GM12878 (cell line): ENCODE measurements at regions not wholly inside any gene's neighbourhood (a gene's known extent, or its start where the extent isn't known, plus 50 kb on each side); places are given as distances from the start of the nearest gene placed in this dataset.

ENCODE experiments used
- BCL3 ChIP-seq: IDR thresholded peaks from 2 replicates; pipeline ENCODE4 v1.6.1; 2011; ENCODE audit warnings: borderline replicate concordance, low read depth, mild to moderate bottlenecking, moderate library complexity, low read length; ENCODE audit not compliant: insufficient read depth, poor library complexity, severe bottlenecking
- DPF2 ChIP-seq: fragments of 450-650 bp; IDR thresholded peaks from 2 replicates; pipeline ENCODE4 v1.6.1; 2017; ENCODE audit warnings: mild to moderate bottlenecking
- E2F8 ChIP-seq: fragments of 450-650 bp; IDR thresholded peaks from 2 replicates; pipeline ENCODE4 v1.6.1; 2018; ENCODE audit warnings: mild to moderate bottlenecking, low read depth, moderate library complexity; ENCODE audit not compliant: partially characterized antibody
- FOS ChIP-seq: IDR thresholded peaks from 3 replicates; pipeline ENCODE4 v1.6.1; 2011; ENCODE audit warnings: borderline replicate concordance; ENCODE audit not compliant: insufficient read length; ENCODE audit errors: extremely low read depth
- FOXK2 ChIP-seq: fragments of 450-650 bp; IDR thresholded peaks from 2 replicates; pipeline ENCODE4 v1.6.1; 2017; ENCODE audit warnings: mild to moderate bottlenecking, moderate library complexity
- HCFC1 ChIP-seq: fragments of 150-350 bp; IDR thresholded peaks from 2 replicates; pipeline ENCODE4 v1.6.1; 2014; ENCODE audit warnings: low read length
- HDGF ChIP-seq: fragments of 450-650 bp; IDR thresholded peaks from 2 replicates; pipeline ENCODE4 v1.6.1; 2016; ENCODE audit warnings: antibody characterized with exemption
- IKZF2 ChIP-seq, 2 experiments: fragments of 450-650 bp; IDR thresholded peaks; 2 replicates each; pipeline ENCODE4 v1.6.1; 2017; ENCODE audit warnings: mild to moderate bottlenecking in 2 of 2, moderate library complexity in 2 of 2
- MTA3 ChIP-seq: IDR thresholded peaks from 2 replicates; pipeline ENCODE4 v1.6.1; 2012; ENCODE audit warnings: low read length, inconsistent platforms, borderline replicate concordance
- RB1 ChIP-seq: fragments of 450-650 bp; formaldehyde crosslinking; IDR thresholded peaks from 2 replicates; pipeline ENCODE4 v1.6.1; 2017; ENCODE audit warnings: mild to moderate bottlenecking, borderline replicate concordance
- REST ChIP-seq: IDR thresholded peaks from 2 replicates; pipeline ENCODE4 v1.6.1; 2012; ENCODE audit warnings: mild to moderate bottlenecking, low read depth, low read length
- ZBED1 ChIP-seq: IDR thresholded peaks from 2 replicates; pipeline ENCODE4 v1.6.1; 2016; ENCODE audit warnings: borderline replicate concordance
- ZBTB33 ChIP-seq: fragments of 450-650 bp; IDR thresholded peaks from 2 replicates; pipeline ENCODE4 v1.6.1; 2017; ENCODE audit warnings: mild to moderate bottlenecking
- ZNF24 ChIP-seq: fragments of 450-650 bp; IDR thresholded peaks from 2 replicates; pipeline ENCODE4 v1.6.1; 2017; ENCODE audit warnings: antibody characterized with exemption, mild to moderate bottlenecking
- ZNF384 ChIP-seq: IDR thresholded peaks from 2 replicates; pipeline ENCODE4 v1.6.1; 2012; ENCODE audit warnings: low read depth, mild to moderate bottlenecking, low read length, improper control_type of control experiment, borderline replicate concordance
- ZSCAN29 ChIP-seq: fragments of 450-650 bp; IDR thresholded peaks from 2 replicates; pipeline ENCODE4 v1.6.1; 2017; ENCODE audit warnings: mild to moderate bottlenecking, moderate library complexity
- ZZZ3 ChIP-seq: IDR thresholded peaks from 2 replicates; pipeline ENCODE4 v1.6.1; 2011; ENCODE audit warnings: low read depth; ENCODE audit not compliant: control insufficient read depth, insufficient read length
- TF ChIP-seq, protein P1 (sequence below): fragments of 450-650 bp; IDR thresholded peaks from 2 replicates; pipeline ENCODE4 v1.6.1; 2017; ENCODE audit warnings: low read depth, mild to moderate bottlenecking, moderate library complexity
- TF ChIP-seq, protein P2 (sequence below): fragments of 150-350 bp; IDR thresholded peaks from 2 replicates; pipeline ENCODE4 v1.6.1; 2014; ENCODE audit warnings: mild to moderate bottlenecking, low read depth, low read length

- TF ChIP-seq ZNF384 (peak; percentile 12; the same call in 1 of the 2 replicates), FOS (no peak), ZZZ3 (no peak), MTA3 (no peak), ZNF24 (peak; percentile 33), DPF2 (peak; percentile 95), ZSCAN29 (no peak), HDGF (no peak), ZBTB33 (no peak), BCL3 (no peak), RB1 (0 out of 2 replicates have a peak, but pooled peaks have one; percentile 22), REST (no peak), IKZF2 (IDR thresholded peaks at IDR 0.05) (peak; percentile 89), ZBED1 (no peak), E2F8 (no peak), HCFC1 (no peak), FOXK2 (no peak)
- TF ChIP-seq, protein P1, sequence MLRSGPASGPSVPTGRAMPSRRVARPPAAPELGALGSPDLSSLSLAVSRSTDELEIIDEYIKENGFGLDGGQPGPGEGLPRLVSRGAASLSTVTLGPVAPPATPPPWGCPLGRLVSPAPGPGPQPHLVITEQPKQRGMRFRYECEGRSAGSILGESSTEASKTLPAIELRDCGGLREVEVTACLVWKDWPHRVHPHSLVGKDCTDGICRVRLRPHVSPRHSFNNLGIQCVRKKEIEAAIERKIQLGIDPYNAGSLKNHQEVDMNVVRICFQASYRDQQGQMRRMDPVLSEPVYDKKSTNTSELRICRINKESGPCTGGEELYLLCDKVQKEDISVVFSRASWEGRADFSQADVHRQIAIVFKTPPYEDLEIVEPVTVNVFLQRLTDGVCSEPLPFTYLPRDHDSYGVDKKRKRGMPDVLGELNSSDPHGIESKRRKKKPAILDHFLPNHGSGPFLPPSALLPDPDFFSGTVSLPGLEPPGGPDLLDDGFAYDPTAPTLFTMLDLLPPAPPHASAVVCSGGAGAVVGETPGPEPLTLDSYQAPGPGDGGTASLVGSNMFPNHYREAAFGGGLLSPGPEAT: peak; percentile 88
- TF ChIP-seq, protein P2, sequence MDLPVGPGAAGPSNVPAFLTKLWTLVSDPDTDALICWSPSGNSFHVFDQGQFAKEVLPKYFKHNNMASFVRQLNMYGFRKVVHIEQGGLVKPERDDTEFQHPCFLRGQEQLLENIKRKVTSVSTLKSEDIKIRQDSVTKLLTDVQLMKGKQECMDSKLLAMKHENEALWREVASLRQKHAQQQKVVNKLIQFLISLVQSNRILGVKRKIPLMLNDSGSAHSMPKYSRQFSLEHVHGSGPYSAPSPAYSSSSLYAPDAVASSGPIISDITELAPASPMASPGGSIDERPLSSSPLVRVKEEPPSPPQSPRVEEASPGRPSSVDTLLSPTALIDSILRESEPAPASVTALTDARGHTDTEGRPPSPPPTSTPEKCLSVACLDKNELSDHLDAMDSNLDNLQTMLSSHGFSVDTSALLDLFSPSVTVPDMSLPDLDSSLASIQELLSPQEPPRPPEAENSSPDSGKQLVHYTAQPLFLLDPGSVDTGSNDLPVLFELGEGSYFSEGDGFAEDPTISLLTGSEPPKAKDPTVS: no peak
Observed at GRCh38 chr4:141307241-141307689, 86.6 kb downstream of the ZNF330 start (continued).
